ENCODE measurements at regions not wholly inside any gene's neighbourhood (a gene's known extent, or its start where the extent isn't known, plus 50 kb on each side); places are given as distances from the start of the nearest gene placed in this dataset.

GRCh38 chr5:68647743-68648142, 432.2 kb downstream of the PIK3R1 start:
- no peak for ATAC-seq
- TF ChIP-seq CTCF (IDR thresholded peaks at IDR 0.05) (no peak), POLR2AphosphoS5 (IDR thresholded peaks at IDR 0.05; ENCODE audit: low read depth, low read length) (no peak), REST (IDR thresholded peaks at IDR 0.05; ENCODE audit: insufficient read depth in 1 of 2, low read depth in 2 of 2, low read length in 1 of 2) (no peak), SIN3A (IDR thresholded peaks at IDR 0.05; ENCODE audit: borderline replicate concordance, insufficient read depth, low read depth, low read length) (no peak), TCF7L2 (IDR thresholded peaks at IDR 0.05; ENCODE audit: low read depth, low read length) (no peak)
- H3K27me3 ChIP-seq (ENCODE audit: control insufficient read depth, insufficient read depth, low read length): no peaks in the 10 kb centered on the region
- no peak for DNase-seq (ENCODE audit: low read depth, low spot score)
- H3K36me3 ChIP-seq (ENCODE audit: control insufficient read depth, insufficient read depth, low read length): no peaks in the 10 kb centered on the region
- POLR2A ChIA-PET: no interaction called here
- H3K27ac ChIP-seq (ENCODE audit: low read length): no peak overlapping the region
- no peak overlapping the region for H3K4me3 ChIP-seq (ENCODE audit: low read depth in 2 of 2, low read length in 2 of 2)
- H3K4me1 ChIP-seq (ENCODE audit: control insufficient read depth, insufficient read depth, low read length): no peaks in the 10 kb centered on the region
- in situ Hi-C loops (cut with HindIII; ENCODE audit: low pct_unique_long_range_greater_than_20kb, low sequenced_read_pairs) (no loop called here), intact Hi-C loops (cut with micrococcal nuclease; ENCODE audit: unreplicated experiment) (no loop called here)
- H3K9me3 ChIP-seq (ENCODE audit: control insufficient read depth, insufficient read depth, low read depth, low read length): no peaks in the 10 kb centered on the region
- no TSS peak for BruUV-seq (replicated peaks)
- CTCF ChIA-PET: no interaction called here

- no peak overlapping the region for H3K27ac ChIP-seq (ENCODE audit: low read length)
- no peaks in the 10 kb centered on the region for H3K4me1 ChIP-seq (ENCODE audit: control insufficient read depth, insufficient read depth, low read length)
- TF ChIP-seq REST (IDR thresholded peaks at IDR 0.05; ENCODE audit: insufficient read depth in 1 of 2, low read depth in 2 of 2, low read length in 1 of 2) (no peak), TCF7L2 (IDR thresholded peaks at IDR 0.05; ENCODE audit: low read depth, low read length) (no peak), POLR2AphosphoS5 (IDR thresholded peaks at IDR 0.05; ENCODE audit: low read depth, low read length) (no peak), SIN3A (IDR thresholded peaks at IDR 0.05; ENCODE audit: borderline replicate concordance, insufficient read depth, low read depth, low read length) (no peak), CTCF (IDR thresholded peaks at IDR 0.05) (no peak)
- H3K9me3 ChIP-seq (ENCODE audit: control insufficient read depth, insufficient read depth, low read depth, low read length): no peaks in the 10 kb centered on the region
- ChIA-PET CTCF (no interaction called here), POLR2A (no interaction called here)
- DNase-seq (ENCODE audit: low read depth, low spot score) (no peak), ATAC-seq (no peak)
- H3K4me3 ChIP-seq (ENCODE audit: low read depth in 2 of 2, low read length in 2 of 2): no peak overlapping the region
- BruUV-seq (replicated peaks): no TSS peak
- H3K27me3 ChIP-seq (ENCODE audit: control insufficient read depth, insufficient read depth, low read length): no peaks in the 10 kb centered on the region
- in situ Hi-C loops (cut with HindIII; ENCODE audit: low pct_unique_long_range_greater_than_20kb, low sequenced_read_pairs): no loop called here
- no peaks in the 10 kb centered on the region for H3K36me3 ChIP-seq (ENCODE audit: control insufficient read depth, insufficient read depth, low read length)
- intact Hi-C loops (cut with micrococcal nuclease; ENCODE audit: unreplicated experiment): no loop called here
Measured at GRCh38 chr5:68648944-68649857, 433.6 kb downstream of the PIK3R1 start.
